Gastrocnemius medialis (tissue), 4 donors: ENCODE measurements at regions not wholly inside any gene's neighbourhood (a gene's known extent, or its start where the extent isn't known, plus 50 kb on each side); places are given as distances from the start of the nearest gene placed in this dataset.
"Not testable (repeated sequence)": the region's sequence is repeated elsewhere in the genome, so short reads cannot be mapped to it uniquely, and the experiment has no call there.

Experiments used
- POLR2A ChIP-seq, 2 donors: fragments of 450-650 bp; IDR thresholded peaks; one replicate each; pipeline ENCODE4 v1.6.1; 2017; ENCODE audit warnings: antibody characterized with exemption in 2 of 2, mild to moderate bottlenecking in 2 of 2, moderate library complexity in 2 of 2
- TF ChIP-seq, protein P1 (sequence below), 5 experiments: fragments of 450-650 bp in 3 of 5; fragments of 200-600 bp in 2 of 5; sonication (generic) in 2 of 5; IDR thresholded peaks in 4 of 5; conservative IDR thresholded peaks in 1 of 5; 1 replicate in 4 of 5; 2 replicates in 1 of 5; pipeline ENCODE4 v1.5.1; 2016 to 2019; ENCODE audit warnings: antibody characterized with exemption in 5 of 5, mild to moderate bottlenecking in 3 of 5, moderate library complexity in 3 of 5

DNA sequence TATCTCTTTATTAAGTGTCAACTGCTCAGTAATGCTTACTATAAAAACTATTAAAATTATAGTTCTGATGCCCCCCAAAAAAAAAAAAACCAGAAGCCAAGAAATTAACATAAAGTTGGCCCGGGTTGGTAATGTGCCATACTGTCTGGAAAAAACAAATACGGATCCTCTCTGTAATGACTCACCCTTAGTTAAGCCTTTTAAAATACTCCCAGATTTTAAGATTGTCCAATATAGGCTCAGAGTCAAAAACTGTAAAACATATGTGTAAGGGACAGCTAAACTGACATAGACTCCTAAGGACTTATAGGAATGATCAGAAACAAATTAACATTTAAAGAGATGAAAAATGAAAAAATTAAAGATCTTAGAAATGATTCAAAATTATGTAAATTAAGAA, 481.1 kb downstream of the FRK start:
- TF ChIP-seq, protein P1, sequence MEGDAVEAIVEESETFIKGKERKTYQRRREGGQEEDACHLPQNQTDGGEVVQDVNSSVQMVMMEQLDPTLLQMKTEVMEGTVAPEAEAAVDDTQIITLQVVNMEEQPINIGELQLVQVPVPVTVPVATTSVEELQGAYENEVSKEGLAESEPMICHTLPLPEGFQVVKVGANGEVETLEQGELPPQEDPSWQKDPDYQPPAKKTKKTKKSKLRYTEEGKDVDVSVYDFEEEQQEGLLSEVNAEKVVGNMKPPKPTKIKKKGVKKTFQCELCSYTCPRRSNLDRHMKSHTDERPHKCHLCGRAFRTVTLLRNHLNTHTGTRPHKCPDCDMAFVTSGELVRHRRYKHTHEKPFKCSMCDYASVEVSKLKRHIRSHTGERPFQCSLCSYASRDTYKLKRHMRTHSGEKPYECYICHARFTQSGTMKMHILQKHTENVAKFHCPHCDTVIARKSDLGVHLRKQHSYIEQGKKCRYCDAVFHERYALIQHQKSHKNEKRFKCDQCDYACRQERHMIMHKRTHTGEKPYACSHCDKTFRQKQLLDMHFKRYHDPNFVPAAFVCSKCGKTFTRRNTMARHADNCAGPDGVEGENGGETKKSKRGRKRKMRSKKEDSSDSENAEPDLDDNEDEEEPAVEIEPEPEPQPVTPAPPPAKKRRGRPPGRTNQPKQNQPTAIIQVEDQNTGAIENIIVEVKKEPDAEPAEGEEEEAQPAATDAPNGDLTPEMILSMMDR (IDR thresholded peaks at IDR 0.05 in 4 of 5, conservative IDR thresholded peaks at IDR 0.05 in 1 of 5) = not testable (repeated sequence)
- TF ChIP-seq POLR2A (IDR thresholded peaks at IDR 0.05) = not testable (repeated sequence)
